Esophagus (tissue), 2 donors: ENCODE measurements at regions not wholly inside any gene's neighbourhood (a gene's known extent, or its start where the extent isn't known, plus 50 kb on each side); places are given as distances from the start of the nearest gene placed in this dataset.
"Not testable (repeated sequence)": the region's sequence is repeated elsewhere in the genome, so short reads cannot be mapped to it uniquely, and the experiment has no call there.

Experiments
- H3K27ac ChIP-seq, 2 donors: one replicate each; pipeline ENCODE4 v1.5.1; 2013; ENCODE audit warnings: low read depth in 2 of 2, mild to moderate bottlenecking in 2 of 2, inconsistent platforms in 1 of 2, low read length in 1 of 2, moderate library complexity in 1 of 2
- H3K27me3 ChIP-seq, 2 donors: one replicate each; pipeline ENCODE4 v1.6.1; 2013; ENCODE audit warnings: low read length in 2 of 2, control low read depth in 1 of 2, mild to moderate bottlenecking in 1 of 2; ENCODE audit not compliant: insufficient read depth in 2 of 2, control insufficient read depth in 1 of 2
- H3K36me3 ChIP-seq, 2 donors: one replicate each; pipeline ENCODE4 v1.6.1; 2013; ENCODE audit warnings: low read length in 1 of 2; ENCODE audit not compliant: control insufficient read depth in 2 of 2, insufficient read depth in 2 of 2
- H3K4me1 ChIP-seq, 2 donors: one replicate each; pipeline ENCODE4 v1.6.1; 2013; ENCODE audit warnings: low read length in 1 of 2; ENCODE audit not compliant: control insufficient read depth in 2 of 2, insufficient read depth in 2 of 2
- H3K4me3 ChIP-seq, 2 donors: one replicate each; pipeline ENCODE4 v1.5.1; 2013; ENCODE audit warnings: low read length in 2 of 2, mild to moderate bottlenecking in 2 of 2, low read depth in 1 of 2, moderate library complexity in 1 of 2
- H3K9me3 ChIP-seq, 2 donors: one replicate each; pipeline ENCODE4 v1.6.1; 2013; ENCODE audit warnings: mild to moderate bottlenecking in 2 of 2, low read depth in 1 of 2, low read length in 1 of 2, moderate library complexity in 1 of 2; ENCODE audit not compliant: control insufficient read depth in 2 of 2, insufficient read depth in 1 of 2
- WGBS, 2 donors: extraction: QIAGEN DNeasy Blood & Tissue Kit; methylation state at CpG; one replicate each; pipeline ENCODE4 v1.1.7; 2013; 5-methylcytosine and 5-hydroxymethylcytosine counted together
- donor health status: healthy with polysubstance abuse.
- donor health status: Bipolar disorder and iron deficiency.

DNA sequence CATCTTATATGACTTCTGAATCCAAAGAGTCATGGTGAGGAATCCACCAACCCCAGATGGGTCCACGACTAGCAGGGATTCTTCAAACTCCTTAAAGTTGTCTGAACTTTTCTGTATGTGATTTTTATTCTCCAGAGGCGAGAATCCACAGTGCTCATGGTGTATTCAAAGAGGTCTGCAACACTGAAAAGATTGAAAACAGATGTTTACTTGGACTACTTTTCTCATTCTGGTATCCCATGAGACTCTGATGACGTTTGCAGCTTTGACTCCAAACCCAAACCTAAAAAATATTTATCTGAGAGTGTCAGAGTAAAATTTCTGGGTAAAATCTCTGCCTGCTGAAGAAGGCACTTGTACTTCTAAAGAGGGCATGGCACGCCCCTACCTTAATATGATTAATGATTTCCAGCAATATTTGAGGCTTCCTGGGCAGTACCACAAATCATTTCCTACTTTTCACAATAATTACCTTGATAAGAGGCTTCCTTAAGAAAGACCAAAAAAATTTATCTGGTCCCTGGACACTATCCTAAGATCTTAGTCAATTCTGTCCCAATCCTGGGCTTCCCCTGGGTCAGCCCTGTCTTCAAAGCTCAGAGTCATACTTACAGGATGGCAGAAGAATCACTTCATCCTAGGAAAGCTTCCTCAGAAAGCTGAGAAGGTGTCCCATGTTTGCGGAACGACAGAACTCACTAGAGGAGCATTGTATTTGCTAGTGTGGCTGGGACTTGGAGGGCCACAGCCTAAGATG lies 76.5 kb upstream of the MAP10 start:
- no peak overlapping the region for H3K4me3 ChIP-seq
- H3K27me3 ChIP-seq, result no peaks in the 10 kb centered on the region
- no peaks in the 10 kb centered on the region for H3K9me3 ChIP-seq
- 69 to 73% methylated on average over 6 of the region's 6 CpGs for WGBS, 2 donors
- H3K36me3 ChIP-seq, result no peaks in the 10 kb centered on the region
- H3K4me1 ChIP-seq, result no peaks in the 10 kb centered on the region
- H3K27ac ChIP-seq, result no peak overlapping the region

- no peaks in the 10 kb centered on the region for H3K9me3 ChIP-seq
- no peak overlapping the region for H3K27ac ChIP-seq
- H3K4me3 ChIP-seq, result no peak overlapping the region
- H3K4me1 ChIP-seq, result no peaks in the 10 kb centered on the region
- WGBS, 2 donors, result 85 to 86% methylated on average over 1 of the region's 1 CpG
- no peaks in the 10 kb centered on the region for H3K36me3 ChIP-seq
- H3K27me3 ChIP-seq, result no peaks in the 10 kb centered on the region
Observed at GRCh38 chr1:232732344-232732910, 72.8 kb upstream of the MAP10 start.

- no peaks in the 10 kb centered on the region for H3K27me3 ChIP-seq
- H3K4me1 ChIP-seq, result no peaks in the 10 kb centered on the region
- H3K4me3 ChIP-seq, result no peak overlapping the region
- WGBS, 2 donors, result 71 to 72% methylated on average over 2 of the region's 2 CpGs
- H3K27ac ChIP-seq, result no peak overlapping the region
- H3K36me3 ChIP-seq, result no peaks in the 10 kb centered on the region
- no peaks in the 10 kb centered on the region for H3K9me3 ChIP-seq
Observed at GRCh38 chr1:232737917-232738316, 67.3 kb upstream of the MAP10 start.

GRCh38 chr1:232743999-232744398 lies 61.2 kb upstream of the MAP10 start:
- 96 to 100% methylated on average over 1 of the region's 1 CpG for WGBS, 2 donors
- H3K4me3 ChIP-seq, result no peak overlapping the region
- H3K4me1 ChIP-seq, result no peaks in the 10 kb centered on the region
- no peak overlapping the region for H3K27ac ChIP-seq
- H3K36me3 ChIP-seq, result no peaks in the 10 kb centered on the region
- peaks cover 7 to 8% of the 10 kb centered on the region in 2 donors for H3K9me3 ChIP-seq
- H3K27me3 ChIP-seq, result no peaks in the 10 kb centered on the region

GRCh38 chr1:232744847-232745246 lies 60.4 kb upstream of the MAP10 start:
- no peak overlapping the region for H3K27ac ChIP-seq
- no peaks in the 10 kb centered on the region for H3K27me3 ChIP-seq
- 94 to 97% methylated on average over 6 of the region's 6 CpGs for WGBS, 2 donors
- no peaks in the 10 kb centered on the region for H3K4me1 ChIP-seq
- H3K36me3 ChIP-seq, result no peaks in the 10 kb centered on the region
- no peak overlapping the region for H3K4me3 ChIP-seq
- H3K9me3 ChIP-seq, result peaks cover 9% of the 10 kb centered on the region in 2 donors

DNA sequence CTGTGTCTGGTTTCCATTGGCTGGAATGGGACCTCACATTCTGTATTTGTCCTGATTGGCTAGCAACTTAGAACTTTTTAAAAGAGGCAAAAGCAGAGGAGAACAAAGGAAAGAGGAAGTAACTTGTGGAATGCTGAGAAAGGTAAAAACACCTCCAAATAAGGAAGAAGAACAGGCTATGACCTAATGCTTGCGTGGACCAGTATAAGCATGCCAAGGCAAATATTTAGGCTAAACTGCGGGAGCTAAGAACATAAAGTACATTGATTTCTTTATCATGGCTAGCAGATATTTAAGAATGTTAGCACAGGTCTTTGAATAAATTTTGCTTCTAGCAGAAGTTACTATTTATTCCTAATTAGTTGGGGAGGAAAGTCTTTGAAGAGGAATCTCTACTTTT lies 59.5 kb upstream of the MAP10 start:
- peaks cover 9 to 10% of the 10 kb centered on the region in 2 donors for H3K9me3 ChIP-seq
- WGBS, 2 donors, result 64 to 67% methylated on average over 2 of the region's 2 CpGs
- not testable (repeated sequence) for H3K27ac ChIP-seq, H3K27me3 ChIP-seq, H3K36me3 ChIP-seq, H3K4me1 ChIP-seq, H3K4me3 ChIP-seq

DNA sequence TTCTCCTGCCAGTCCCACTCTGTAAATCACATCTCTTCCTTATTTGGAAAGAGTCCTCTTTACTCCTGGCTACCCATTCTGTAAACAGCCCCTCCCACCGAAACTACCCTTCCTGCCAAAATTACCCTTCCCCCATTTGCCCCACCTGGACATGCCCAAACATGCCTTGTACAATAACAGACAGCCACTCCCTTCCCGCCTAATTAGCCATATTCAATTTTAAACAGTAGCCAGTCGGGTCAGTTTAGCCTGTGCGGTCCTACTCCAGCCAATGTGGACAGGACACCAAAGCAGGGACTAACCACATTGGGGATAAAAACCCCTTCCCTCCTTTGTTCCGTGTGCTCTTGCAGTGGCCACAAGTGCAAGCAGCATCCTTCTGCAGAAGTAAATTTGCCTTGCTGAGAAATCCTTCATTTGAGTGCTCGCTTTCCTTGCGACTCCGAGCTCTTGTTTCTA lies 56.3 kb upstream of the MAP10 start:
- 84% methylated on average over 8 of the region's 8 CpGs for WGBS, 2 donors
- H3K36me3 ChIP-seq, result no peaks in the 10 kb centered on the region
- H3K9me3 ChIP-seq, result peaks cover 9 to 10% of the 10 kb centered on the region in 2 donors

DNA sequence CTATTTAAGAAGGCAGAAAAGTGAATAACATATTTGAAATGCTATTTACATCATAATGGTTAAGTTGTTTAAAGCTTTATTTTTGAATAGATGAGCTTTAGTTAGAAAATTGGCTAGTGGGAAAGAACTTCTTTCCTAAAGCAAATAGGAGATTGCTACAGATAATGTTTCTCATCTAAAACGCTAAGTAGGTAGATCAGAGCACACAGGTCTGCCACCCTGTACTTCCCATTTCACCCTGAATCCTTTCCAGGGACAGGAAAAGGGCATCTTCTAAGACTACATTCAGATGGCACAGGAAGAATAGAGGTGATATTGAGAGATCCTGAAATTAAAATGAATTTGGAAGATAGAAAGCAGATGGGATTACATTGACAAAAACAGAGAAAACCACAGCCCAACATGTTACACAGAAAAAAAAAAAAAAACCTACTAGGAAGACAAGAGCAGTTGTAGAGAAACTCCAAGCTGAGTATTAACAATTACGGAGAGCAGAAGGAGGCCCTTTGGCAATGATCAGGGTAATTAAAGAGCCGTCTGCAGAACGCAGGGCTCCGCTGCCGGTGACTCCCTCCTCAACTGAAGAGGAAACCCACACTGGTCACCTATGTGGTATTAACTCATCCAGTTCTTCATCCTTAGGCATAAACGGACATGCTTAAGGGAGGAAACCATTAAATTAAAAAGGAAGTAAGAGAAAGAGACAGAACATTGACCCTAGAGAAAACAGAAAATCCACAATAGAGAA lies 53.6 kb upstream of the MAP10 start:
- Histone ChIP-seq H3K27ac (no peak overlapping the region), H3K27me3 (no peaks in the 10 kb centered on the region)
- WGBS, 2 donors, result 46 to 47% methylated on average over 7 of the region's 7 CpGs

More for the DNA sequence above, 56.3 kb upstream of the MAP10 start:
- Histone ChIP-seq H3K27ac (no peak overlapping the region), H3K4me3 (no peak overlapping the region), H3K27me3 (no peaks in the 10 kb centered on the region), H3K4me1 (no peaks in the 10 kb centered on the region)

DNA sequence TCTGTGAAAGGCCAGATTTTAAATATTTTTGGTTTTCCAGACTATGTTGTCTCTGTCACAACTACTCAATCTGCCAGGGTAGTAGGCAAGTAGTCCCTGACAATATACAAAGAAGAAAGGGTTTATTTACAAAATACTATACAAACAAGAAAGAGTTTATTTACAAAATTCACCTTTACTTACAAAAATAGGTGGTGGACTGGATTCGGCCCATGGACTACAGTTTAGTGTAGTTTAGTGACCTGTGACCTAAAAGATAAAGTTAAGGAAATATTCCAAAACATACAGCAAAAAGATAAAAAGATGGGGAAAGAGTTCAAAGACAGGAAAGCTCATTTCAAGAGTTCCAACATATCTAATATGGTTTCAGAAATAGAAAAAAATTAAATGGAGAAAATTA lies 52.9 kb upstream of the MAP10 start:
- Histone ChIP-seq H3K27me3 (no peaks in the 10 kb centered on the region), H3K4me1 (no peaks in the 10 kb centered on the region), H3K4me3 (no peak overlapping the region), H3K27ac (no peak overlapping the region), H3K36me3 (no peaks in the 10 kb centered on the region), H3K9me3 (peaks cover 9% of the 10 kb centered on the region in 2 donors)
- 50 to 71% methylated on average over 1 of the region's 1 CpG for WGBS, 2 donors

More for the DNA sequence above, 53.6 kb upstream of the MAP10 start:
- Histone ChIP-seq H3K4me3 (no peak overlapping the region), H3K4me1 (no peaks in the 10 kb centered on the region), H3K36me3 (no peaks in the 10 kb centered on the region), H3K9me3 (peaks cover 9 to 10% of the 10 kb centered on the region in 2 donors)
